Astrocyte of the cerebellum (primary cell): ENCODE measurements at regions not wholly inside any gene's neighbourhood (a gene's known extent, or its start where the extent isn't known, plus 50 kb on each side); places are given as distances from the start of the nearest gene placed in this dataset.

Experiments
- DNase-seq: peaks from one replicate; pipeline ENCODE4 v3.0.0-alpha.2; 2011; ENCODE audit warnings: low read depth
- H3K4me3 ChIP-seq: 2 replicates; pipeline ENCODE4 v1.5.1; 2011; ENCODE audit warnings: mild to moderate bottlenecking, low read depth, low read length, moderate library complexity
- CTCF ChIP-seq: IDR thresholded peaks from 2 replicates; pipeline ENCODE4 v1.5.1; 2012; ENCODE audit warnings: low read length, low read depth, moderate library complexity, mild to moderate bottlenecking; ENCODE audit errors: missing control alignments
- in situ Hi-C: cut with HindIII; loops from 2 replicates; pipeline ENCODE4 v1.10.0; 2017; ENCODE audit warnings: low sequenced_read_pairs

GRCh38 chr11:109303342-109303741 lies 118.6 kb upstream of the C11orf87 start:
- in situ Hi-C loops, result no loop called here
- no peak for DNase-seq

GRCh38 chr11:109304159-109304558 lies 117.8 kb upstream of the C11orf87 start:
- DNase-seq, result peak; percentile 1
- no peak for TF ChIP-seq CTCF
- in situ Hi-C loops, result no loop called here
- H3K4me3 ChIP-seq, result no peak overlapping the region

More at GRCh38 chr11:109303342-109303741, 118.6 kb upstream of the C11orf87 start:
- TF ChIP-seq CTCF, result no peak
- H3K4me3 ChIP-seq, result no peak overlapping the region

GRCh38 chr11:109305009-109305408 lies 117.0 kb upstream of the C11orf87 start:
- in situ Hi-C loops, result no loop called here
- no peak for DNase-seq
- H3K4me3 ChIP-seq, result no peak overlapping the region

GRCh38 chr11:109306322-109306721 lies 115.7 kb upstream of the C11orf87 start:
- no peak overlapping the region for H3K4me3 ChIP-seq
- DNase-seq, result no peak
- in situ Hi-C loops, result no loop called here
- TF ChIP-seq CTCF, result no peak

More at GRCh38 chr11:109305009-109305408, 117.0 kb upstream of the C11orf87 start:
- no peak for TF ChIP-seq CTCF

GRCh38 chr11:109307366-109307765 lies 114.6 kb upstream of the C11orf87 start:
- no peak overlapping the region for H3K4me3 ChIP-seq
- TF ChIP-seq CTCF, result no peak
- in situ Hi-C loops, result no loop called here
- DNase-seq, result no peak

GRCh38 chr11:109308551-109308950 lies 113.4 kb upstream of the C11orf87 start:
- H3K4me3 ChIP-seq, result no peak overlapping the region
- in situ Hi-C loops, result no loop called here
- no peak for TF ChIP-seq CTCF
- no peak for DNase-seq

- in situ Hi-C loops, result no loop called here
- no peak overlapping the region for H3K4me3 ChIP-seq
- peak; percentile 55 for DNase-seq
- no peak for TF ChIP-seq CTCF
Measured at GRCh38 chr11:109309153-109309552, 112.8 kb upstream of the C11orf87 start.
